GM18502 (cell line): ENCODE measurements at regions not wholly inside any gene's neighbourhood (a gene's known extent, or its start where the extent isn't known, plus 50 kb on each side); places are given as distances from the start of the nearest gene placed in this dataset.
A peak's percentile ranks its signal among the peaks of the same experiment; 100 is the strongest.
"Not testable (repeated sequence)": the region's sequence is repeated elsewhere in the genome, so short reads cannot be mapped to it uniquely, and the experiment has no call there.

Experiments
- ATAC-seq: cut with Tn5 transposase; IDR thresholded peaks from one replicate; pipeline ENCODE4 v1.9.1; 2021; ENCODE audit warnings: mild to moderate bottlenecking; ENCODE audit not compliant: unreplicated experiment, poor library complexity

GRCh38 chr20:48368580-48369021, 459.2 kb downstream of the PREX1 start:
- not testable (repeated sequence) for ATAC-seq

DNA sequence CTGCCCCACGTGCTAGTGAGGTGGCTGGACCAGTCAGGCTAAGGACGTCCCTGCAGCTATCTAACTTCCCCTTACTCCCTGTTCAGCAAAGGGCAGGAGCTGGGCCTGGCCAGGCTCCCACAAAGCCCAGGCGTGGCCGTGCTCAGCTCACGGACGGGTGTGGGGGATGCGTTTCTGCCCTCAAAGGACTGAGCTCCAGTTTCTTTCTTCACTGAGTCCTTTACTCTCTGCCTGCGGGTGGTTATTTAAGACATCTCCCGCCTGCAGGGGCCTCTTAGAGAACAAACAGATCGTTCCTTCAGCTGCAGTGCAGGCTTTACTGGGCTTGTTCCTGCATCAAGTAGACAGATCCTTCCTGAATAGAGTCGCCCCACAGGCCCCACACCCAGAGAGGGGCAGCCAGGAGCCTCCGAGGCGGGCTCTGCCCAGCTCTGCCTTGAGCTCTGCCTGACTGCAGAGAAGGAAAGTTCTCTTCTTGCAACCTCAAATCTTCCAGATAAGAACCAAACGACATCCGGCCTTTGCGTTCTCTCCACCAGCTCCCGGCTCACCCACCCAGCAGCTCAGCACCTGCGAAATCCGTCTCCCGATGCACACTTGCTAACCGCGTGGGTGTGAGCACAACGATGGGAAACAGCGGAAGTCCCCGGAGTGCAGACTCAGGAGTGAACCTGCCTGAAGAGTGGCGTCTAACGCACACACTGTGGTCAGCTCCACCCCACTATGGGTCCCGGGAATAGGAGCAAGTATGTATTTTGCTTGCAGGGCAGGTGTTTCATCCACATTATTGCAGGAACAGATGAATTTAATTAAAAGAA, 460.0 kb downstream of the PREX1 start:
- ATAC-seq, result not testable (repeated sequence)

GRCh38 chr20:48366230-48366629, 461.6 kb downstream of the PREX1 start:
- no peak for ATAC-seq

DNA sequence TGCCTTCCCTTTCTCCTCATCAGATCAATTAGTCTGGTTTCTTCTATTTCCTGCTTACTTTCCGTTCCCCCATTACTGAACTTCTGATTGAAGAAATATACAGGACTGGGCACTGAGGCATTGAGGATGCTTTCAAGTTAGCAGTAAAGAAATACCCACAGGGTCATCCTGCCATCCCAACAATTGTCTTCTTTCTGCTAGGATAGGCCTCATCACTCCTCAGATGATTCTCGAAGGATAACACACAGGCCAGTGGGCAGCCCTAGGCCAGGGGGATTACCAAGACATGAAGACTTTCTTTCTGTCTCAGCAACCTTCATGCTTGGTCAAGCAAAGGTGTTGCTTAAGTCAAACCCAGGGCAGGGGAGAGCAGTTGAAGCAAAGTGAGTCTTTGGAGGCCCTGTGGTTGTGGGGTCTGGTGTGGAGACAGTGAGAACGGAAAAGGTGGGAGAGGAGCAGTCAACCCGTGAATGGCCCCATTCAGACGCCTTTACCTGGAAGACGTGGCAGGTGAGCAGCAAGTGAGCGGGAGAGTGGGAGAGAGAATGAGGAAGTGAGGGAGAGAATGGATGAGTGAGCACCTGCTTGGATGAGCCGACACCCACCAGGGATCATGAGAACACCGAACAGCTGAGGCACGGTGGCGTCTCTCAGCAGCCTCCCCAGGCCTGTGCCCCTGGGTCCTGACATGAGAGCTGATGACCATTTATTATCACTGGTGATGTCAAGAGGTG, 462.9 kb downstream of the PREX1 start:
- peak; percentile 61 for ATAC-seq

DNA sequence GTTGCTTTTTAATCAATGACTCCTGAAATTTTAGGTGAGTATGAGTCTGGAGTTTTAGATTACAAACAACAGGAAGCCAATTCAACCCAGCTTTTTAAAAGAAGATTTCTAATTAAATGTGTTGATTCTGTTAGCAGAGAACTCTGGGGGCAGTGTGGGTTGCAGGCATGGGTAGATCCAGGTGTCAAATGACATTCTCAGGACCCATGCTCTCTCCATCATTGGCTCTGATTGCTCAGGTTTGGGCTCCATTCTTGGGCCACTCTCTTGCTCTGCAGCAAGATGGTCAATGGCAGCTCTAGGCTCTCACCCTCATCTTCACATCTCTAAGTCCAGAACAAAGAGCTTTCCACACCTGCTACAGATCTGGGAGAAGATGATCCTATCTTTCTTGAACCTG, 463.7 kb downstream of the PREX1 start:
- ATAC-seq, result no peak

GRCh38 chr20:48360342-48360975, 467.3 kb downstream of the PREX1 start:
- ATAC-seq, result peak; percentile 47

GRCh38 chr20:48359692-48360341, 468.0 kb downstream of the PREX1 start:
- ATAC-seq, result peak; percentile 71

DNA sequence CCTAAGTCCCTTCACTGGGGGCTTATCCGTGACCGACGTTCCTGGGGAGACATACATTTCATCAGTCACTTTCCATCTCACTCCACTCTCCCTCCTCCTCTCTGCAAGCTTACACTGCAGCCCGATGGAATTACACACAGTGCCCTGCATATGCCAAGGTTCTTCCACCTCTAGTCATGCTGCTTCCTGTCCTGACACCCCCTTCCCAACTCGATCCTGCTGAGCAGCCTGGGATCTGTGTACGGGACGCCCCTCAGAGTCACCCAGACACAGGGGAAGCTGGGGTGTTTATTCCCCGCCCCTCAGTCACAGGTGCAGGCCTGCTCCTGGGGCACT, 468.8 kb downstream of the PREX1 start:
- ATAC-seq, result not testable (repeated sequence)

GRCh38 chr20:48358176-48359054, 469.4 kb downstream of the PREX1 start:
- no peak for ATAC-seq

GRCh38 chr20:48357714-48358113, 470.1 kb downstream of the PREX1 start:
- ATAC-seq, result no peak

DNA sequence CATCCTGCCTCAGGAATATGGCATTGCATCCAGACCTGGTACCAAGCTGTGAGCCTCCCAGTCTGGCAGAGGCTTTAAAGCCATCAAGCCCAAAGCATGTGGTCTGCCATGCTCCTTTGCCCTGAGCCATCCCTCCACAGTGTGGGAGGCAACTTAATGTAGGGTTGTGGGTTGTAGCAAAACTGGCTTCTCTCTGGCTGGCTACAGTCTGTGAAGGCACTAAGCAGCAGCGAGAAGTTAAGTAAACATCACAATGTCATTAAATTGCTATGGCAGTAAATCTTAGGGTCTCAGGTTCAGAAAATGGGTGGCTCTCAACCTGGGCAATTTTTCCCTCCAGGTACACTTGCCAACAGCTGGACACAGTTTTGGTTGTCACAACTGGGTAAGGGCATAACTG, 472.9 kb downstream of the PREX1 start:
- no peak for ATAC-seq

DNA sequence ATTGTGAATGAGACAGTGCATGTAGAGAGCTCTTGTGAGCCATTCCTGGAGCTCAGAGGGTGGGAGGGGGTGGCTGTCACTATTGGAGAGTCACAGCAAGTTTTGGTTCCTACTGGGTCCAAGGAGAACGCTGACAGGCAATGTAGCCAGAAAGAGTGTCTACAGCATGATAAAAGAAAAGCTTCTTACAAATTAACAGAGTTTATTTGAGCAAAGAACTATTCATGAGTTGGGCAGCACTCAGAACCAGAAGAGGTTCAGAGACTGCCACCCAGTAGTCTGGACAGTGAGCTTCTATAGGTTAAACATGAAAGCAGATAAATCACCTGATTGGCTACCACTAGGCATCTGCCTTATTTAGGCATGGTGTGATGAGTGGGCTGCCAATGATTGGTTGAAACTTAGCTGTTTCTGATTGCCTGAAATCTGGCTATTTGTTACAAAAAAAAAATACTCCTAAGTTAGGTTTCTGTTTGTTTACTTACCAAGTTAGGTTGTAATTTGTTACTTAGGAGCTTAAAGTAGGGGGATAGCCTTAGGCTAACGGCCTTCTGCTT, 473.4 kb downstream of the PREX1 start:
- no peak for ATAC-seq

DNA sequence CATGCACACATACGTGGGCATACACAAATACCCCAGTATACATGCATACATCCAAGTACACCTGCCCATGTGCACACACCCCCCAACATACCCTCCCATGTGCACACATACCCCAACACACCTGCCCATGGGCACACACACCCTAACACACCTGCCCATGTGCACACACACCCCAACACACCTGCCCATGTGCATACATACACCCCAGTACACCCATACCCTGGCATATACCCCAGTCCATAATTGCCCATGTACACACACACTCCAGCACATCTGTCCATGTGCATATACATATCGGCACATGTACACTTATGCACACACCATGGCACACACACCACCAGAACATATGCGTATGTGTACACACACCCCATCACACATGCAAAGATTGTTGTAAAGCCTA, 475.2 kb downstream of the PREX1 start:
- ATAC-seq, result no peak

DNA sequence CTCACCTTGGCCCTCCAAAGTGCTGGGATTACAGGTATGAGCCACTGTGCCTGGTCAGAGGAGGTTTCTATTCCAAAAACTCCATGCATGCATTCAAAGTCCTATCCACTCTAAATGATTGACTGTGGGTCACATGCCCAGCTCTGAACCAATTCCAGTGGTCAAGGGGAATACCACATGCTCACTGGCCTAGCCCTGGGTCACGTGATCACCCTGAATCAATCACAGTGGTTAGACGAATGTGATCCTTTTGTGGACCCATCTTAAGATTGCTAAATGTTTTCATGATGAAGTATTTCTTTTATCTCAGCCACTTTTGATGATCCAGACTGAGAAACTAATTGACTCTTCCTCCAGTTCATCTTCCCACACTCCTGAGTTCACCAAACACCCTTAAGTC, 475.8 kb downstream of the PREX1 start:
- no peak for ATAC-seq

GRCh38 chr20:48350313-48350988, 477.3 kb downstream of the PREX1 start:
- ATAC-seq, result no peak

DNA sequence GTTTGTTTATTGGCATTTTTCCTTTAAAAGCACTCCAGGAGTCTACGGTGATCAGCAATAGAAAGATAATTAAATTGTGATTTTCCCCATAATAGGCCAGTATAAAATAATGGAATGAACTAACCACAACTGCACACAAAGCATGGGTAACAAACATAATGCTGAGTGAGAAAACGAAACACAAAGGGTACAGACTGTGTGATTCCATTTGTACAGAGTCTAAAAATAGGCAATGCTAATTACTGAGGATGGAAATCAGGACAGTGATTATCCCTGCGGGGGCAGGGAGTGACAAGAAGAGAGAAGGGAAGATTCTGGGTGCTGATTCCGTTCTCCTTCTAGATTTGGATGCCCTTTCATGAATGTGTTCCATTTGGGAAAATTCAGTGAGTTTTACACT, 478.1 kb downstream of the PREX1 start:
- no peak for ATAC-seq

DNA sequence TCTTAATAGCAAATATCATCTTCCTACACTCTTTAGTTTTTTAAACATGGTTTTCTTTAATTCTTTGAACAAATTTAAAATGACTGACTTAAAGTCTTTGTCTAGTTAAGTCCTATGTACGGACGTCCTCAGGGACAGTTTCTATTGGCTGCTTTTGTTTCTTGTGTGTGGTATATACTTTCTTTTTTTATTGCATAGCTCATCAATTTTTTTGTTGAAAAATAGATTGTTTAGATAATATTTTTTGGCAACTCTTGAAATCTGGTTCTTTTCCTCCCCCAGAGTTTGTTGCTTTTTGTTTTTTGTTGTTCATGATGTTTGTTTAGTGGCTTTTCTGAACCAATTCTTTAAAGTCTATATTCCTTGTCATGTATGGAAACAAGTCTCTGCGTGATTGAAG, 479.8 kb downstream of the PREX1 start:
- no peak for ATAC-seq

GRCh38 chr20:48342822-48343513, 484.8 kb downstream of the PREX1 start:
- no peak for ATAC-seq
